NCI-H1092 (cell line): ENCODE measurements at regions not wholly inside any gene's neighbourhood (a gene's known extent, or its start where the extent isn't known, plus 50 kb on each side); places are given as distances from the start of the nearest gene placed in this dataset.
"Not testable (repeated sequence)": the region's sequence is repeated elsewhere in the genome, so short reads cannot be mapped to it uniquely, and the experiment has no call there.

Source experiments
- DNase-seq: peaks from one replicate; lab custom pipeline; 2025; lab: John Stamatoyannopoulos, UW

DNA sequence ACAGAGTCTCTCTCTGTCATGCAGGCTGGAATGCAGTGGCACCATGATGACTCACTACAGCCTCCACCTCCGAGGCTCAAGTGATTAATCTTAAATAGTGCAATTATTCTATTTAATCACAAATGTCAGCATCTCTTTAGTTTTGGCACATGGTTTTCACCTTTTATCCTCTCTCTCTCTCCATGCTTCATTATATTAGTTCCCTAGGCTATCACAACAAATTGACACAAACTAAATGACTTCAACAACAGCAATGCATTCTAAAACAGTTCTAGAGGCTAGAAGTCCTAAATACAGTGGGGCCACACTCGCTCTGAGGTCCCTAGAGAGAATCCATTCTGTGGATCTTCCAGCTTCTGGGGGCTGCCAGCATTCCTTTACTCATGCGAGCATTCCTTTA lies 178.2 kb upstream of the ZNG1F start:
- DNase-seq, result not testable (repeated sequence)

DNA sequence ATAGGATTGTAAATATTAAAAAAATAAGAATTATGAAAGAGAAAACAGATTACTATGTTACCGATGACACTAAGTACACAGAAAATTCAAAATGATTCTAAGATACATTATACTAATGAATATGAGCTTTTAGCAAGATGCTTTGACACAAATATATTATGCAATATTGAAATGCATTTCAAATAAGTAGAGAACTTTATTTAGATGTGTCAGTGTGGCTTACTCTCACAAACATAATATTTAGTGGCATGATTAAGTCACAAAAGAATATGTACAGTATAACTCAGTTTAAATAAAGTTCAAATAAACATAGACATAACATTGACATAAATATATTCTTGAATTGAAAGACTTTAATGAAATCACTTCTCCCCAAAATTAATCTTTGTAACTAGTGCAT lies 172.7 kb upstream of the ZNG1F start:
- DNase-seq, result not testable (repeated sequence)

DNA sequence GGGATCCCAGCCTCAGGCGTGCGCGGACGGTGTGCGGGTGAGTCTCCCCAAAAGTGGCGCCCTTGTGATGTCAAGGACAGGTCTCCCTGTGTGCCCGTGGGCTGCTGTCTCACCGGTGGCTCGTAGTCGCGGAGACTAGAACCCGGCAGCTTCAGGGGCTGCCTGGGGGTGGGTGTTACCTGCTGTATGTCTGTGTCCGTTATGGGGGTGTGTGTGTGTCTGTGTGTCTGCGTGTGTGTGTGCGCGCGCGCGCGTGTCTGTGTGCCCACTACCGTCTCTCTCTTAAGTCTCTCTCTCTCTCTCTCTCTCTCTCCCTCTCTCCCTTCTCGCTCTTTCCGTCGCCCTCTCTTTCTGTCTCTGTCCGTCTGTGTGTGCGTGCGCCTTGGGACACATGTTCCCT lies 170.0 kb upstream of the ZNG1F start:
- not testable (repeated sequence) for DNase-seq

DNA sequence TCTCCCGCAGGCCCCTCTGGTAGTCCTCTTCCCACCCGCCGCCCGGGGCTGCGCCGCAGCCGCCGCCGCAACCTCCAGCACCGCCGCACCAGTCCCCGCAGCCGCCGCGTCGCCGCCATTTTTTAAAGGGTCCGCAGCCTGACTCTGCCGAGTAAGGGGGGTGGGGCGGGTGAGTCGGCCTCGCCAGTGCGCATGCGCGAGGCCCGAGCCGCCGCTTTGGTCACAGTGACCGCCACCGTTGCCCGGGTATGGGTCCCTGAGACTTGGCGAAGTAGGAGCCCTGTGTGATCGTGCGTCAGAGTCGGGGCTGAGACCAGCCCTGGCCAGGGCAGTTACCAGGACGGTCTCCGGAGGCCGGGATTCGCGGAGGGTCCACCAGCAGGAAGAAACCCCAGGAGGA lies 169.6 kb upstream of the ZNG1F start:
- DNase-seq, result peak; percentile 48

DNA sequence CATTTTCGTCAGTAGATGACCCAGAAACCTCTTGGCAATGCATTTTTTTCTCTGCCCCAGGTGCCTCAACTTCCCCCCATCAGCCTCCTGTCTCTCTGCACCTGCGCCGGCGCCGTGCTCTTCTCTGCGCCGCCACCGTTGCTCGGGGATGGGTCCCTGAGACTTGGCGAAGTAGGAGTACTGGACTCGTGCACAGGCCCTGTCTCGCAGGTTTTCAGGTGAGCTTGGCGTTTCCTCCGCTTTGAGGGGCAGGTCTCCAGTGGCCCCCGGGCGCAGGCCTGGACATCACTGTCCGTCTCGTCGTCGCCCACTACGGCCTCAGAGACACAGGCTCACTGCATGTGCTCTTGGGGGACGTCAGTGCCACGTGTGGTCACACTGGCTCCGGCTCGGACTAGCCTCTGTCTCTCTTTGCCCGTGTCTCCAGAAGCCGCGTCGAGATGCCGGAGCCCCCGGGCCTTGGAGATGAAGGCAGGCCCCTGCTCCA lies 168.8 kb upstream of the ZNG1F start:
- not testable (repeated sequence) for DNase-seq

DNA sequence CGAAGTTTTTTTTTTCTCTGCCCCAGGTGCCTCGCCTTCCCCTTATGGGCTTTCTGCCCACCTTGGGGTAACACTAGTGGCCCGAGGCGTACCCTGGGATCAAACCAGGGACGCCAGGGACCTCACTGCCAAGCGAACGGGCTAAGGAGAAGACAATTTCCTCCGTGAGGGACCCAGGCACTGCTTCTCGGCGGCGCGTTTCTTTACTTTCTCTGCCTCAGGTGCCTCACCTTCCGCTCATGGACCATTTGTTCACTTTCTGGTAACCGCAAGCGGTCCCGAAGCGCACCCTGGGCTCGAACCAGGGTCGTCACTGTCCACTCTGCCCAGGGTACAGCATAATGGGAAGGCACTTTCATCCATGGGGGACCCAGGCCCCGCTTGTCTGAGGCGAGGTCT lies 168.2 kb upstream of the ZNG1F start:
- DNase-seq, result not testable (repeated sequence)

DNA sequence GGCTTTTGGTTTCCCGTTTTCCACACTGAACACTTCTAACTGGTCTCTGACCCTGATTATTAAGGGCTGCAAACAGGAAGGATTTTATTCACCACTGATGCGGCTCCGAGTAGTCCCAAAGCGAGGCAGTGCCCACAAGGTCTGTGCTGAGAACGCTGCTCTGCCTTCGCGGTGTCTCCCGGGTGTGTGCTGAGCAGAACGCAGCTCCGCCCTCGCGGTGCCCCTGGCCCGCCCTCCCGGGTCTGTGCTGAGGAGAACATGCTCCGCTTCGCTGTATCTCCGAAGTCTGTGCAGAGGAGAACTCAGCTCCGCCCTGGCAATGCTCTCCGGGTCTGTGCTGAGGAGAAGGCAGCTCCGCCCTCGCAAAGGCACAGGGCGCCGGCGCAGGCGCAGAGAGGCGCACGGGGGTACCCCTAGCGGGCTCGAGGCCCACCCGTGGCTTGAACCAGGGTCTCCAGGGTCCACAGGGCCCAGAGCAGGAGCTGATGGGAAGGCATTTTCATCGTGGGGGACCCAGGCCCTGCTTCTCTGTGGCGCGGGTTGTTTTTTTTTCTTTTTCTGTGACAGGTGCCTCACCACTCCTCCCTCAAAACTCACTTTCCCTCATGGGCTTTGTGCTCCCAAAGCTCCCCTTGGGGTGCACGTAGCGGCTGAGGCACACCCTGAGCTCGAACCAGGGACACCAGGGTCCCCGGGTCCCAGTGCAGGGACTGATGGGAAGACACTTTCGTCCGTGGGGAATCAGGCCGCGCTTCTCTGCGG lies 167.7 kb upstream of the ZNG1F start:
- DNase-seq, result not testable (repeated sequence)

DNA sequence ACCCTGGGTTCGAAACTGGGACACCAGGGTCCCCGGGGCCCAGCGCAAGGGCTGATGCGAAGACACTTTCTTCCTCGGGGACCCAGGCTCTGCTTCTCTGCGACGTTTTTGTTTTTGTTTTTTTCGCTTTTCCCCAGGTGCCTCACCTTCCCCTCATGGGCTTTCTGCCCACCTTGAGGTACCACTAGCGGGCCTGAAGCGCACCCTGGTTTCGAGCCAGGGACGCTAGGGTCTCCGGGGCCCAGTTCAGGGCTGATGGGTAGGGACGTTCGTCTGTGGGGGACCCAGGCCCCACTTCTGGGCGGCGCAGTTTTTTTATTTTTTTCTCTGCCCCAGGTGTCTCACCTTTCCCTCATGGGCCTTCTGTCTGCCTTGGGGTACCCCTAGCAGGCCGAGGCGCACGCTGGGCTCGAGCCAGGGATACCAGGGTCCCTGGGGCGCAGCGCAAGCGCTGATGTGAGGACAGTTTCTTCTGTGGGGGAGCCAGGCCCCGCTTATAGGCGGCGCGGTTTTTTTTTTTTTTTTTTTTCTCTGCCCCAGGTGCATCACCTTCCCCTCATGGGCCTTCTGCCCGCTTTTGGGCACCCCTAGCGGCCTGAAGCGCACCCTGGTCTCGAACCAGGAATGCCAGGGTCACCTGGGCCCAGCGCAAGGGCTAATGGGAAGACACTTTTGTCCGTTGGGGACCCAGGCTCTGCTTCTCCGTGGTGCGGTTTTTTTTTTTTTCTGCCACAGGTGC lies 166.8 kb upstream of the ZNG1F start:
- not testable (repeated sequence) for DNase-seq

DNA sequence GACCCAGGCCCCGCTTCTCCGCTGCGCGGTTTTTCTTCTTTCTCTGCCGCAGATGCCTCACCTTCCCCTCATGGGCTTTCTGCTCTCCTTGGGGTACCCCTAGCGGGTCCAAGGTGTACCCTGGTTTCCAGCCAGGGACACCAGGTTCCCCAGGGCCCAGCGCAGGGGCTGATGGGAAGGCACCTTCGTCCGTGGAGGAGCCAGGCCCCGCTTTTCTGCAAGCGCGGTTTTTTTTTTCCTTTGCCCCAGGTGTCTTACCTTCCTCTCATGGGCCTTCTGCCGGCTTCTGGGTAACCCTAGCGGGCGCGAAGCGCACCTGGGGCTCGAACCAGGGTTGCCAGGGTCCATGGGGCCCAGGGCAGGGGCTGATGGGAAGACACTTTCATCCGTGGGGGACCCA lies 165.9 kb upstream of the ZNG1F start:
- not testable (repeated sequence) for DNase-seq

DNA sequence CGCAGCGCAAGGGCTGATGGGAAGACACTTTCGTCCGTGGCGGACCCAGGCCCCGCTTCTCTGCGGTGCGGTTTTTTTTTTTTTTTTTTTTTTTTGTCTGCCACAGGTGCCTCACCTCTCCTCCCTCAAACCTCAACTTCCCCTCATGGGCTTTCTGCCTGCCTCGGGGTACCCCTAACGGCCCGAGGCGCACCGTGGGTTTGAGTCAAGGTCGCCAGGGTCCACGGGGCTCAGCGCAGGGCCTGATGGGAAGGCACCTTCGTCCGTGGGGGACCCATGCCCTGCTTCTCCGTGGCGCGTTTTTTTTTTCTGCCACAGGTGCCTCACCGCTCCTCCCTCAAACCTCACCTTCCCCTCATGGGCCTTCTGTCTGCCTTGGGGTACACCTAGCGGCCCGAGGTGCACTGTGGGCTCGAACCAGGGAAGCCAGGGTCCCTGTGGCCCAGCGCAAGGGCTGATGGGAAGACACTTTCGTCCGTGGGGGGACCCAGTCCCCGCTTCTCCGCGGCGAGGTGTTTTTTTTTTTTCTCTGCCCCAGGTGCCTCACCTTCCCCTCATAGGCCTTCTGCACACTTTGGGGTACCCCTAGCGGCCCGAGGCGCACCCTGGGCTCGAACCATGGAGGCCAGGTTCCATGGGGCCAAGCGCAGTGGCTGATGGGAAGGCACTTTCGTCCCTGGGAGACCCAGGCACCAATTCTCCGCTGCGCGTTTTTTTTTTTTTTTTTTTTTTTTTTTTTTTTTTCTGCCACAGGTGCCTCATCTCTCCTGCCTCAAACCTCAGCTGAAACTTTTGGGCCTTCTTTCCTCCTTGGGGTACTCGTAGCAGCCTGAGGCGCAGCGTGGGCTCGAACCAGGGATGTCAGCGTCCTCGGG lies 165.2 kb upstream of the ZNG1F start:
- DNase-seq, result not testable (repeated sequence)

DNA sequence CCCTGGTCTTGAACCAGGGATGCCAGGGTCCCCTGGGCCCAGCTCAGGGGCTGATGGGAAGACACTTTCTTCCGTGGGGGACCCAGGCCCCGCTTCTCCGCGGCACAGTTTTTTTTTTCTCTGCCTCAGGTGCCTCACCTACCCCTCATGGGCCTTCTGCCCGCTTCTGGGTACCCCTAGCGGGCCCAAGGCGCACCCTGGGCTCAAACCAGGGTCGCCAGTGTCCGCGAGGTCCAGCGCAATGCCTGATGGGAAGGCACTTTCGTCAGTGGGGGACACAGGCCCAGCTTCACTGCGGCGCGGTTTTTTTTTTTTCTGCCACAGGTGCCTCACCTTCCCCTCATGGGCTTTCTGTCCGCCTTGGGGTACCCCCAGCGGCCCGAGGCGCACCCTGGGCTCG lies 163.9 kb upstream of the ZNG1F start:
- not testable (repeated sequence) for DNase-seq

DNA sequence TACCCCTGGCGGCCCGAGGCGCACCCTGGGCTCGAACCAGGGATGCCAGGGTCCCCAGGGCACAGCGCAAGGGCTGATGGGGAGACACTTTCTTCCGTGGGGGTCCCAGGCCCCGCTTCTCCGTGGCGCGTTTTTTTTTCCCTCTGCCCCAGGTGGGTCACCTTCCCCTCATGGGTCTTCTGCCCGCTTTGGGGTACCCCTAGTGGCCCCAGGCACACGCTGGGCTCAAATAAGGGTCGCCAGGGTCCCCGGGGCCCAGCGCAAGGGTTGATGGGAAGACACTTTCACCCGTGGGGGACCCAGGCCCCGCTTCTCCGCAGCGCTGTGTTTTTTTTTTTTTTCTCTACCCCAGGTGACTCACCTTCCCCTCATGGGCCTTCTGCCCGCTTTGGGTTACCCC lies 163.3 kb upstream of the ZNG1F start:
- not testable (repeated sequence) for DNase-seq

DNA sequence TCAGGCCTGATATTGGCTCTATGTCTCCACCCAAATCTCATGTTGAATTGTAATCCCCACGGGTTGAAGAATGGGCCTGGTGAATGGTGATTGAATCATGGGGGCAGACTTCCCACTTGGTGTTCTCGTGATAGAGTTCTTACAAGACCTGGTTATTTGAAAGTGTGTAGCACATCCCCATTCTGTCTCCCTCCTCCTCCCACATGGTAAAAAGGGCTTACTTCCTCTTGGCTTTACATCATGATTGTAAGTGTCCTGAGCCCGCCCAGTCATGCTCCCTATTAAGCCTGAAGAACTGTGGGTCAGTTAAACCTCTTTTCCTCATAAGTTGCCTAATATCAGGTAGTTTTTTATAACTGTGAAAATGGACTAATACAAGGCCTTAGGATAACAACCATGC lies 158.8 kb upstream of the ZNG1F start:
- DNase-seq, result not testable (repeated sequence)

DNA sequence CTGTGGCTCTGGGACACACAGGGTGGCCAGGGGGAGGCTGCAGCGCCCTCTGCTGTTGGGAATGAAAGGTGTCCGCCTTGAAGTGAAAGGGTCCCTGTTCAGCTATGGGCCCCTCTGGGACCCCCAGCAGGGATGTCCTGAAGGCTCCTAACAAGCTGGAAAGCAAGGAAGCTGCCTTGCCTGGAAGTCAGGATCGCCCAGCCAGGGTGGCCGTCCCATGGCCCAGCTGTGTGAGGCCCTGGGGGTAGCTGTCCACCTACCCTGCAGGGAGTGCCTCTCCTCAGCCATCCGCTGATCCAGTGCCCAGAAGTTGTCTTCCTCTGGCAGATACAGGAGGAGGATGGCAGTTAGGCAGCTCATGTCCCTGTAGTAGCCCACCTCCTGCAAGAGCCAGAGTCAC lies 143.4 kb upstream of the ZNG1F start:
- DNase-seq, result not testable (repeated sequence)

DNA sequence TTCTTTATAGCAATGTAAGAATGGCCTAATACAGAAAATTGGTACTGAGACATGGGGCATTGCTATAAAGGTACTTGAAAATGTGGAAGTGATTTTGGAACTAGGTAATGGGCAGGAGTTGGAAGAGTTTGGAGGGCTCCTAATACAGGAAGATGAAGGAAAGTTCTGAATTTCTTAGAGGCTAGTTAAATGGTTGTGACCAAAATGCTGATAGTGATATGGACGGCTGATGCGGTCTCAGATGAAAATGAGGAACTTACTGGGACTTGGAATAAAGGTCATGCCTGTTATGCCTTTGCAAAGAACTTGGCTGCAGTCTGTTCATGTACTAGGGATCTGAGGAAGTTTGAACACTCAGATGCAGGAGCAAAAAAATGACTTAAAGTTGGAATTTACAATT lies 132.2 kb upstream of the ZNG1F start:
- DNase-seq, result not testable (repeated sequence)

DNA sequence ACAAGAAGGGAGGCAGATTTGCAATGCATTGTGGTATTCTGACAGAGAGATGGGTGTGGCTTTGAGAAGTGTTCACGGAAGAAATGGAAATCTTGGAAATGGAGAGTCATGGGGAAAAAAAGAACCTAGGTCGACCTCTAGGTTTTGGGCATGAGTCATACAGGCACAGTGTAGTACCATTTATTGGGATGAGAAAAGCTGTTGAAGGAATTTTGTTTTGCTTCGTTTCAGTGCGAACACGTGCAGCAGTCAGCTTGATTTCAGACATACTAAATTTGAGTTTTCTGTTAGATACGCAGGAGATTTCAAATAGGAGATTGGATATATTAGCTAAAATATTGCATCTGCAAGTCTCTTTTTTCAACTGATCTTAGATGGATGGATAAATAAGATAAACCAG lies 119.8 kb upstream of the ZNG1F start:
- DNase-seq, result not testable (repeated sequence)

DNA sequence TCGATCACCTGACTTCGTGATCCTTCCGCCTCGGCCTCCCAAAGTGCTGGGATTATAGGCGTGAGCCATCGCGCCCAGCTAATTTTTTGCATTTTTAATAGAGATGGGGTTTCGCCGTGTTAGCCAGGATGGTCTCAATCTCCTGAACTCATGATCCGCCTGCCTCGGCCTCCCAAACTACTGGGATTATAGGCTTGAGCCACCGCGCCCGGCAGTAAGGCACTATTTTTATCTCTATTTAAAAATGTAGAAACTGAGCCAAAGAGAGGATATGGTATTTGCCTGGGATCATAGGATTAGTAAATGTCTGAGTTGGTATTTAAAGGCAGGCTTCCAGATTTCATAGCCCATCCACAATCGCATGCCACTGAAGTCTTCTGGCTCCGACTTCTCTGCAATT lies 96.6 kb upstream of the ZNG1F start:
- not testable (repeated sequence) for DNase-seq

DNA sequence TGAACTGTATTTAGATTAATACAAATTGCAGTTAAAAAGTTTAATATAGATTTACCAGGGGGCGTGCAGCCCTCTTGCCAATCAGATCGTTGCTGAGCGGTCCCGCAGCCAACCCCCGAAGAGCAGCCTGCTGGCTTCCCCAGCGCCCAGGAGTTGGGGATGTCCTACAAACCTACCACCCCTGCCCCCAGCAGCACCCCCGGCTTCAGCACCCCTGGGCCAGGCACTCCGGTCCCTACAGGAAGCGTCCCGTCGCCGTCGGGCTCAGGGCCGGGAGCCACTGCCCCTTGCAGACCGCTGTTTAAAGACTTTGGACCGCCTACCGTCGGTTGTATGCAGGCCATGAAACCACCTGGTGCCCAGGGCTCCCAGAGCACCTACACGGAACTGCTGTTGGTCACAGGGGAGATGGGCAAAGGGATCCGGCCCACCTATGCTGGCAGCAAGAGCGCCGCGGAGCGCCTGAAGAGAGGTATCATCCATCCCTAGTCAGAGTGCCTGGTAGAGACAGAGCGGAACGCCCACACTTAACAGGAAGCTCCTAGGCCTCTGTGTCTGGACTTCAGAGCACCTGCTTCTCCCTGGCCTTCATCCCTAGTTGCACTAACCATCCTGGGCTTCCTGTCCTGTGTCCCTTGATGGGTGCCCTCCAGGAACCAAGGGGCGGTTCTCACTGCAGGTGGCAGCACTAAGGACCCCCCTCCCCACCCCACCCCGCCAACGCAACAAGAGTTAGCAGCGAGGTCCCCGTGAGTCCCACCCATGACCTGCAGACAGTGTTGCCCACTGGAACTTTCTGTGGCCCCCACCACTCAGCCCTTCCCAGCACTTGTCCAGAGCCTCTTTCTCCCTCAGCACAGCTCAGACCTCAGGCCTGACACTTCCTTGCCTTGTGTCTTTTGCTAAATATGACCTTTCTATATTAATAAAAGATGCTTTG lies 91.5 kb upstream of the ZNG1F start:
- not testable (repeated sequence) for DNase-seq

DNA sequence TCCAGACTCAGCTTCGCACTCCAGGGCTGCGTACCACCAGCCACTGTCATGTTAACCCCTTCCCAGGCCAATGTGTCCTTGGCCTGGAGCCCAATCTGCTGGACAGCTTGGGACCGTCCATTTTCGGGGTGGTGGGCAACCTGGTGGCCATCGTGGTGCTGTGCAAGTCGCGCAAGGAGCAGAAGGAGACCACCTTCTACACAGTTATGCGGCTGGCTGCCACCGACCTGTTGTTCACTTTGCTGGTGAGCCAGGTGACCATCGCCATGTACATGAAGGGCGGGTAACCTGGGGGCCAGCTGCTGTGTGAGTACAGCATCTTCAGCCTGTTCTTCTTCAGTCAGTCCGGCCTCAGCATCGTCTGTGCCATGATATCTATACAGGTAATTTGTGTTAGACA lies 90.3 kb upstream of the ZNG1F start:
- not testable (repeated sequence) for DNase-seq

DNA sequence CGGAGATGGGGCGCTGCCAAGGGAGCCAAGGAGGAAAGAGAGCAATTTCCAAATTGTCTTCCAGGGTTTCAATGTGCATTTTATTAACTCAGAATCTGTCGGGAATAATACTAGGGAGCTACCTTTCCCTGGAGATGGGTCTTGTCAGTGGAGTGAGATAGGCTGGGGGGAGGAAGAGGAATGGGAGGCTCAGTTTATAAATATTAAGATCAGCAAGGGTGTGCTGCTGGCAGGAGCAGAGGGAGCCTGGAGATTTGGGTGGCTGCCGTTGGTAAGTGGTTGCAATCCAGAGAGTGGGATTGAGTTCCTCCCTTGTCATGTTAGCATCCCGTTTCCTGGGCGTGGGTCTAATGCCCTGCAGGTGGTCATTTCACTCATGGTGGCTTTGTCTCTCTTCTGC lies 89.9 kb upstream of the ZNG1F start:
- DNase-seq, result not testable (repeated sequence)
